Endothelial cell (in vitro differentiated cells): ENCODE measurements at regions not wholly inside any gene's neighbourhood (a gene's known extent, or its start where the extent isn't known, plus 50 kb on each side); places are given as distances from the start of the nearest gene placed in this dataset.

Experiments
- DNase-seq: peaks from one replicate; pipeline ENCODE4 v3.0.0; 2021; ENCODE audit warnings: low spot score
- H3K27ac Mint-ChIP-seq: one replicate; pipeline ENCODE4 v1.8.0; 2021; ENCODE audit warnings: mixed read lengths, inconsistent platforms; ENCODE audit not compliant: unreplicated experiment
- H3K27me3 Mint-ChIP-seq: one replicate; pipeline ENCODE4 v1.8.0; 2021; ENCODE audit warnings: mild to moderate bottlenecking, moderate library complexity, mixed read lengths, inconsistent platforms; ENCODE audit not compliant: unreplicated experiment
- H3K36me3 Mint-ChIP-seq: one replicate; pipeline ENCODE4 v1.8.0; 2021; ENCODE audit warnings: mild to moderate bottlenecking, low read depth, mixed read lengths, inconsistent platforms; ENCODE audit not compliant: unreplicated experiment
- H3K4me1 Mint-ChIP-seq: one replicate; pipeline ENCODE4 v1.8.0; 2021; ENCODE audit warnings: mild to moderate bottlenecking, mixed read lengths, inconsistent platforms; ENCODE audit not compliant: unreplicated experiment
- H3K4me3 Mint-ChIP-seq: one replicate; pipeline ENCODE4 v1.8.0; 2021; ENCODE audit warnings: mild to moderate bottlenecking, mixed read lengths, inconsistent platforms; ENCODE audit not compliant: unreplicated experiment
- H3K9me3 Mint-ChIP-seq: one replicate; pipeline ENCODE4 v1.8.0; 2021; ENCODE audit warnings: mixed read lengths, inconsistent platforms; ENCODE audit not compliant: unreplicated experiment
- CTCF ChIP-seq: fragments of 200-600 bp; sonication (generic); IDR thresholded peaks from one replicate; pipeline ENCODE4 v1.5.0; 2021; ENCODE audit warnings: antibody characterized with exemption; ENCODE audit not compliant: unreplicated experiment

GRCh38 chr12:84793558-84794367, 118.8 kb downstream of the SLC6A15 start:
- Mint-ChIP-seq H3K9me3 (no peaks in the 10 kb centered on the region), H3K27ac (no peak overlapping the region), H3K27me3 (peaks cover 3% of the 10 kb centered on the region), H3K4me1 (peaks cover 2% of the 10 kb centered on the region), H3K36me3 (no peaks in the 10 kb centered on the region), H3K4me3 (no peak overlapping the region)
- no peak for TF ChIP-seq CTCF
- DNase-seq, result no peak

DNA sequence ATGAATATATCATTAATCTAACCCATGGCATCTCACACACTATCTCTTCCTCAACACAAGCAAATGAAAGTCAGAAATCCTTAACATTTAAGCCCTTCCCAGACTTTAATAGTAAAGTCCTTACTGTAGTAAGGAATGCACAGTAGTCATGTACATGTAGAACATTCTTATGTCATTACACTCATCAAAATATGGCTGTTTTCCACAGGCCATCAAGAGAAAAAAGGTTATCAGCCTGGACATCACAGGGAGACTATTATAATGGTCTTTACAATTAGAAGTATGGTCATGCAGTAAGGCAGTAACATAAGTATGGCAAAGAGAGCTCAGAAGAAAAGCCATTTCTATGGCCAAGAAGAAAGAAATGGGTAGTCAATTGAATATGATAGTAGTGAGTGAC, 121.2 kb downstream of the SLC6A15 start:
- TF ChIP-seq CTCF, result no peak
- no peaks in the 10 kb centered on the region for H3K36me3 Mint-ChIP-seq
- peaks cover 3% of the 10 kb centered on the region for H3K27me3 Mint-ChIP-seq

GRCh38 chr12:84789184-84789583, 123.4 kb downstream of the SLC6A15 start:
- no peak for DNase-seq
- Mint-ChIP-seq H3K36me3 (no peaks in the 10 kb centered on the region), H3K9me3 (no peaks in the 10 kb centered on the region), H3K4me1 (no peaks in the 10 kb centered on the region), H3K4me3 (no peak overlapping the region), H3K27me3 (no peaks in the 10 kb centered on the region), H3K27ac (no peak overlapping the region)
- TF ChIP-seq CTCF, result no peak

More for the DNA sequence above, 121.2 kb downstream of the SLC6A15 start:
- Mint-ChIP-seq H3K9me3 (no peaks in the 10 kb centered on the region), H3K4me3 (no peak overlapping the region), H3K4me1 (no peaks in the 10 kb centered on the region), H3K27ac (no peak overlapping the region)
- no peak for DNase-seq

DNA sequence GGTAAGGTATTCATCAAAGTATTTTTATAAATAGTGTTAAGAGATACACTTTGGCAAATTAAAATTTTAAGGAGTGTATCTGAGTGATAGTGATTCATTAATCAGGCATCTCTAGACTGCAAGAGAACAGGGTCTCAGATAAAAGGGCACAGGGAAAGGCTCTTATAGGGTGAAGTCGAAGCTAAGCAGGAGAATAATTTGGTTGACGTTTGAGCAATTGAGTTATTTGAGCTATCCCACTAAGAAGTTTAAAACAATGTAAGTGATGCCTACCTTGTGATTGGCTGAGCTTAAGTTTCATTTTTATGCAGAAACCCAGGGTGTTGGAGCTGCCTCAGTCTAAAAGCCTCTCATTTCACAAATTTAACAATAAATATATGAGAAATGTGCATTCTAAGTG, 125.3 kb downstream of the SLC6A15 start:
- Mint-ChIP-seq H3K4me3 (no peak overlapping the region), H3K4me1 (no peaks in the 10 kb centered on the region), H3K9me3 (no peaks in the 10 kb centered on the region)

More for the DNA sequence above, 125.3 kb downstream of the SLC6A15 start:
- no peak for TF ChIP-seq CTCF
- no peaks in the 10 kb centered on the region for H3K36me3 Mint-ChIP-seq
- H3K27me3 Mint-ChIP-seq, result no peaks in the 10 kb centered on the region
- DNase-seq, result no peak
- H3K27ac Mint-ChIP-seq, result no peak overlapping the region
